ENCODE measurements at regions not wholly inside any gene's neighbourhood (a gene's known extent, or its start where the extent isn't known, plus 50 kb on each side); places are given as distances from the start of the nearest gene placed in this dataset.

DNA sequence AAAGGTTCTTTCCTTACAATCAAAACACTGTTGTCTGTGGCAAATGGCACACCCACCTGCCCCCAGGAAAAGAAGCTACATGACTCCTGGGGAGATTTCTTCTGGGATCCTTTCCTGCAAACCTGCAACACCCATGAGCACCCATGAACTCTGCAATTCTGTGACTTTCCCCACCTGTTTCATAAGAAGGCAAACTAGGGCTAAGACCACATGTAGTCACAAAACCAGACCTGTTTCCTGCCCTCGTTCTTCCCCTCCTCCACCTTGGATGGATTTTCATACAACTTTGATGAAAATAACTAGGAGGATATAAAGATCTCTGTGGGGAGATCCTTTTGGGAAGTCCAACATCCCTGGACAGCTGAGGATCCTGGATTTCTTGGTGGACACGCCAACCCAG is 1084.7 kb downstream of the BCL11B start:
- Histone ChIP-seq H3K4me3 (ENCODE audit: insufficient read depth, low read depth, low read length) (no peak overlapping the region), H3K27me3 (ENCODE audit: control insufficient read depth, insufficient read depth, low read length) (no peaks in the 10 kb centered on the region), H4K5ac (ENCODE audit: low read depth, low read length) (no peak overlapping the region), H3K36me3 (ENCODE audit: control insufficient read depth, insufficient read depth, low read length) (no peaks in the 10 kb centered on the region), H2AK9ac (replicated peaks; ENCODE audit: low read depth, low read length, poor library complexity) (no peak overlapping the region), H3K23ac (ENCODE audit: low read depth, low read length) (no peak overlapping the region), H4K8ac (ENCODE audit: low read depth in 2 of 2, low read length in 2 of 2) (no peak overlapping the region), H3K9me3 (ENCODE audit: control insufficient read depth, insufficient read depth, low read length) (peaks cover 23% of the 10 kb centered on the region), H3K4ac (ENCODE audit: low read depth, low read length) (no peak overlapping the region), H4K20me1 (ENCODE audit: insufficient read depth, low read length) (no peaks in the 10 kb centered on the region), H2BK20ac (ENCODE audit: low read depth, low read length) (no peak overlapping the region), H4K91ac (ENCODE audit: insufficient read depth, low read depth, low read length) (no peak overlapping the region), H3K14ac (replicated peaks; ENCODE audit: low read depth, low read length) (no peak overlapping the region), H3K4me1 (ENCODE audit: control insufficient read depth, insufficient read depth, low read length) (no peaks in the 10 kb centered on the region), H3K4me2 (ENCODE audit: low read depth, low read length) (no peak overlapping the region), H3K9me1 (ENCODE audit: insufficient read depth, low read length) (no peaks in the 10 kb centered on the region), H3K9ac (ENCODE audit: low read depth, low read length) (no peak overlapping the region), H2AK5ac (ENCODE audit: low read depth, low read length) (no peak overlapping the region), H3K27ac (ENCODE audit: insufficient read depth, low read length) (no peak overlapping the region), H3K18ac (ENCODE audit: low read depth, low read length) (no peak overlapping the region), H2AFZ (replicated peaks; ENCODE audit: low read length, poor library complexity) (no peak overlapping the region), H2BK5ac (ENCODE audit: low read depth, low read length, poor library complexity, severe bottlenecking) (no peak overlapping the region), H2BK15ac (ENCODE audit: low read depth, low read length) (no peak overlapping the region), H3K79me1 (ENCODE audit: low read depth in 1 of 2, low read length in 2 of 2) (no peaks in the 10 kb centered on the region), H2BK120ac (ENCODE audit: low read depth, low read length) (no peak overlapping the region), H3K56ac (ENCODE audit: extremely low read depth, insufficient read depth, low read length) (no peak overlapping the region)
- dilution Hi-C loops (cut with HindIII; ENCODE audit: low sequenced_read_pairs, unreplicated experiment): no loop called here
- POLR2A ChIA-PET (ENCODE audit: unreplicated experiment): no interaction called here
- in situ Hi-C loops (cut with MboI; ENCODE audit: low sequenced_read_pairs): no loop called here
- DNase-seq: no peak
- no TSS peak for BruUV-seq (replicated peaks)
- no peak for TF ChIP-seq POLR2A (IDR thresholded peaks at IDR 0.05; ENCODE audit: low read depth, low read length)
- TF ChIP-seq, protein P1, sequence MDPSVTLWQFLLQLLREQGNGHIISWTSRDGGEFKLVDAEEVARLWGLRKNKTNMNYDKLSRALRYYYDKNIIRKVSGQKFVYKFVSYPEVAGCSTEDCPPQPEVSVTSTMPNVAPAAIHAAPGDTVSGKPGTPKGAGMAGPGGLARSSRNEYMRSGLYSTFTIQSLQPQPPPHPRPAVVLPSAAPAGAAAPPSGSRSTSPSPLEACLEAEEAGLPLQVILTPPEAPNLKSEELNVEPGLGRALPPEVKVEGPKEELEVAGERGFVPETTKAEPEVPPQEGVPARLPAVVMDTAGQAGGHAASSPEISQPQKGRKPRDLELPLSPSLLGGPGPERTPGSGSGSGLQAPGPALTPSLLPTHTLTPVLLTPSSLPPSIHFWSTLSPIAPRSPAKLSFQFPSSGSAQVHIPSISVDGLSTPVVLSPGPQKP (IDR thresholded peaks at IDR 0.05; ENCODE audit: borderline replicate concordance, low read depth, low read length): no peak
- WGBS, 2 experiments (ENCODE audit: extremely low coverage in 2 of 2, insufficient read length in 1 of 2): no CpG with 5 or more reads among the region's 2 CpGs
- intact Hi-C loops (cut with micrococcal nuclease): no loop called here
- ATAC-seq (ENCODE audit: low read depth): no peak
- CTCF ChIA-PET: no interaction called here

Data from IMR-90 (cell line).